IMR-90 (cell line): ENCODE measurements at regions not wholly inside any gene's neighbourhood (a gene's known extent, or its start where the extent isn't known, plus 50 kb on each side); places are given as distances from the start of the nearest gene placed in this dataset.

Experiments
- ATAC-seq: fragments of 200-7000 bp; cut with Tn5 transposase; 2 replicates; pipeline ENCODE4 v1.9.1; 2020; ENCODE audit warnings: low read depth, mild to moderate bottlenecking, moderate library complexity
- BruUV-seq: library from RNA; stranded (reverse); fragments of 400-500 nt; replicated peaks from 2 replicates; lab custom pipeline; 2021; lab: Mats Ljungman, UMichigan
- CTCF ChIA-PET: fragments of 300-600 bp; formaldehyde crosslinking; extraction: SDS; loops from one replicate; lab custom pipeline; 2021; ENCODE audit warnings: antibody characterized with exemption; lab: Yijun Ruan, JAX
- POLR2A ChIA-PET: fragments of 300-600 bp; sonication (Branson Sonifier 250); formaldehyde crosslinking; loops from one replicate; lab custom pipeline; 2022; ENCODE audit warnings: antibody characterized with exemption; ENCODE audit not compliant: unreplicated experiment; lab: Charles Lee
- DNase-seq: peaks from one replicate; pipeline ENCODE4 v3.0.0; 2013
- H2AFZ ChIP-seq: replicated peaks from 2 replicates; pipeline ENCODE3; 2013; ENCODE audit warnings: low read length, mild to moderate bottlenecking; ENCODE audit not compliant: poor library complexity
- H2AK5ac ChIP-seq: 2 replicates; pipeline ENCODE4 v1.6.1; 2013; ENCODE audit warnings: low read depth, low read length, inconsistent platforms
- H2AK9ac ChIP-seq: replicated peaks from 2 replicates; pipeline ENCODE3; 2013; ENCODE audit warnings: mild to moderate bottlenecking, low read depth, low read length, moderate library complexity; ENCODE audit not compliant: poor library complexity
- H2BK120ac ChIP-seq: 2 replicates; pipeline ENCODE4 v1.6.1; 2013; ENCODE audit warnings: low read depth, low read length, inconsistent platforms
- H2BK15ac ChIP-seq: 3 replicates; pipeline ENCODE4 v1.6.1; 2013; ENCODE audit warnings: low read depth, low read length, inconsistent platforms
- H2BK20ac ChIP-seq: 2 replicates; pipeline ENCODE4 v1.6.1; 2013; ENCODE audit warnings: low read depth, mild to moderate bottlenecking, inconsistent platforms, low read length, moderate library complexity
- H2BK5ac ChIP-seq: 2 replicates; pipeline ENCODE4 v1.6.1; 2013; ENCODE audit warnings: mild to moderate bottlenecking, low read depth, low read length, inconsistent platforms; ENCODE audit not compliant: poor library complexity, severe bottlenecking
- H3K14ac ChIP-seq: replicated peaks from 2 replicates; pipeline ENCODE4 v1.6.1; 2013; ENCODE audit warnings: low read depth, low read length, inconsistent platforms
- H3K18ac ChIP-seq: 2 replicates; pipeline ENCODE4 v1.6.1; 2013; ENCODE audit warnings: low read depth, low read length, control low read depth
- H3K23ac ChIP-seq: 2 replicates; pipeline ENCODE4 v1.6.1; 2013; ENCODE audit warnings: low read depth, low read length, inconsistent platforms
- H3K27ac ChIP-seq: 2 replicates; pipeline ENCODE4 v1.5.1; 2013; ENCODE audit warnings: mild to moderate bottlenecking, control low read depth, low read length; ENCODE audit not compliant: insufficient read depth
- H3K27me3 ChIP-seq: 2 replicates; pipeline ENCODE4 v1.6.1; 2013; ENCODE audit warnings: low read length; ENCODE audit not compliant: control insufficient read depth, insufficient read depth
- H3K36me3 ChIP-seq: 2 replicates; pipeline ENCODE4 v1.6.1; 2013; ENCODE audit warnings: low read length, mixed read lengths; ENCODE audit not compliant: control insufficient read depth, insufficient read depth
- H3K4ac ChIP-seq: 2 replicates; pipeline ENCODE4 v1.6.1; 2013; ENCODE audit warnings: low read depth, low read length, inconsistent platforms
- H3K4me1 ChIP-seq: 2 replicates; pipeline ENCODE4 v1.6.1; 2013; ENCODE audit warnings: low read length, mixed read lengths; ENCODE audit not compliant: control insufficient read depth, insufficient read depth
- H3K4me2 ChIP-seq: 2 replicates; pipeline ENCODE4 v1.6.1; 2013; ENCODE audit warnings: low read depth, mild to moderate bottlenecking, control low read depth, low read length, moderate library complexity
- H3K4me3 ChIP-seq: 2 replicates; pipeline ENCODE4 v1.5.1; 2013; ENCODE audit warnings: low read depth, mild to moderate bottlenecking, control low read depth, low read length, moderate library complexity; ENCODE audit not compliant: insufficient read depth
- H3K56ac ChIP-seq: 2 replicates; pipeline ENCODE4 v1.6.1; 2013; ENCODE audit warnings: low read length, inconsistent platforms; ENCODE audit not compliant: insufficient read depth; ENCODE audit errors: extremely low read depth
- H3K79me1 ChIP-seq, 2 experiments: 2 replicates each; pipeline ENCODE4 v1.6.1; 2013; ENCODE audit warnings: low read length in 2 of 2, inconsistent platforms in 1 of 2, low read depth in 1 of 2
- H3K9ac ChIP-seq: 2 replicates; pipeline ENCODE4 v1.6.1; 2013; ENCODE audit warnings: low read depth, low read length, control low read depth
- H3K9me1 ChIP-seq: 2 replicates; pipeline ENCODE4 v1.6.1; 2013; ENCODE audit warnings: low read length, inconsistent platforms; ENCODE audit not compliant: insufficient read depth
- H3K9me3 ChIP-seq: 2 replicates; pipeline ENCODE4 v1.6.1; 2013; ENCODE audit warnings: low read length; ENCODE audit not compliant: control insufficient read depth, insufficient read depth
- H4K20me1 ChIP-seq: 2 replicates; pipeline ENCODE4 v1.6.1; 2013; ENCODE audit warnings: low read length, inconsistent platforms; ENCODE audit not compliant: insufficient read depth
- H4K5ac ChIP-seq: 2 replicates; pipeline ENCODE4 v1.6.1; 2013; ENCODE audit warnings: mild to moderate bottlenecking, low read depth, low read length, control low read depth
- H4K8ac ChIP-seq, 2 experiments: 2 replicates each; pipeline ENCODE4 v1.6.1; 2013; ENCODE audit warnings: low read depth in 2 of 2, low read length in 2 of 2, control low read depth in 1 of 2, inconsistent platforms in 1 of 2
- H4K91ac ChIP-seq: 2 replicates; pipeline ENCODE4 v1.6.1; 2013; ENCODE audit warnings: low read depth, low read length, inconsistent platforms; ENCODE audit not compliant: insufficient read depth
- BHLHE40 ChIP-seq: fragments of 150-350 bp; IDR thresholded peaks from 2 replicates; pipeline ENCODE4 v1.6.1; 2016; ENCODE audit warnings: mild to moderate bottlenecking, low read depth, low read length
- CEBPB ChIP-seq: IDR thresholded peaks from 2 replicates; pipeline ENCODE4 v1.6.1; 2012; ENCODE audit warnings: low read depth, low read length, improper control_type of control experiment
- CHD1 ChIP-seq: IDR thresholded peaks from 2 replicates; pipeline ENCODE4 v1.6.1; 2012; ENCODE audit warnings: low read depth, low read length, improper control_type of control experiment
- FOS ChIP-seq: fragments of 150-350 bp; IDR thresholded peaks from 2 replicates; pipeline ENCODE4 v1.6.1; 2016; ENCODE audit warnings: low read depth, low read length
- MAFK ChIP-seq: IDR thresholded peaks from 2 replicates; pipeline ENCODE4 v1.6.1; 2012; ENCODE audit warnings: low read depth, low read length, improper control_type of control experiment
- MAZ ChIP-seq: IDR thresholded peaks from 2 replicates; pipeline ENCODE4 v1.6.1; 2012; ENCODE audit warnings: low read depth, mild to moderate bottlenecking, low read length, improper control_type of control experiment, moderate library complexity, borderline replicate concordance
- MXI1 ChIP-seq: IDR thresholded peaks from 2 replicates; pipeline ENCODE4 v1.6.1; 2012; ENCODE audit warnings: low read depth, mild to moderate bottlenecking, low read length, moderate library complexity, borderline replicate concordance
- NFE2L2 ChIP-seq: fragments of 150-350 bp; IDR thresholded peaks from 2 replicates; pipeline ENCODE4 v1.6.1; 2016; ENCODE audit warnings: low read depth, mild to moderate bottlenecking, low read length
- POLR2A ChIP-seq: IDR thresholded peaks from 2 replicates; pipeline ENCODE4 v1.6.1; 2012; ENCODE audit warnings: mild to moderate bottlenecking, low read depth, low read length
- RAD21 ChIP-seq: IDR thresholded peaks from 2 replicates; pipeline ENCODE4 v1.6.1; 2012; ENCODE audit warnings: low read length, improper control_type of control experiment
- RCOR1 ChIP-seq: IDR thresholded peaks from 2 replicates; pipeline ENCODE4 v1.6.1; 2012; ENCODE audit warnings: mild to moderate bottlenecking, low read length, improper control_type of control experiment; ENCODE audit not compliant: insufficient replicate concordance
- RFX5 ChIP-seq: IDR thresholded peaks from 2 replicates; pipeline ENCODE4 v1.8.0; 2012; ENCODE audit warnings: low read depth, mild to moderate bottlenecking, low read length, moderate library complexity
- SMC3 ChIP-seq: fragments of 150-350 bp; IDR thresholded peaks from 2 replicates; pipeline ENCODE4 v1.6.1; 2016; ENCODE audit warnings: low read depth, mild to moderate bottlenecking, antibody characterized with exemption, low read length, moderate library complexity
- USF2 ChIP-seq: fragments of 150-350 bp; IDR thresholded peaks from 2 replicates; pipeline ENCODE4 v1.6.1; 2017; ENCODE audit warnings: mild to moderate bottlenecking, antibody characterized with exemption, low read length, low read depth
- WGBS, 2 experiments: methylation state at CpG; one replicate each; pipeline versions ENCODE4 v1.1.5 to v1.1.7; 2013; ENCODE audit warnings: missing lambda C conversion rate in 2 of 2; ENCODE audit not compliant: insufficient read length in 1 of 2; ENCODE audit errors: extremely low coverage in 2 of 2; 5-methylcytosine and 5-hydroxymethylcytosine counted together
- dilution Hi-C: fragments of 300-500 bp; cut with HindIII; formaldehyde crosslinking; loops from one replicate; pipeline ENCODE4 v1.14.3; 2018; ENCODE audit warnings: low sequenced_read_pairs; ENCODE audit not compliant: unreplicated experiment
- in situ Hi-C: fragments of 300-500 bp; cut with MboI; formaldehyde crosslinking; loops from 3 replicates; pipeline ENCODE4 v1.14.3; 2019; ENCODE audit warnings: low sequenced_read_pairs, inconsistent platforms, mixed read lengths
- intact Hi-C: fragments of 100-400 bp; cut with micrococcal nuclease; formaldehyde crosslinking; loops from 2 replicates; pipeline ENCODE4 v1.10.0; 2022
- TF ChIP-seq, protein P1 (sequence below): fragments of 150-350 bp; IDR thresholded peaks from 2 replicates; pipeline ENCODE4 v1.6.1; 2016; ENCODE audit warnings: low read depth, mild to moderate bottlenecking, low read length, moderate library complexity, borderline replicate concordance
- TF ChIP-seq, protein P2 (sequence below): conservative IDR thresholded peaks from 2 replicates; pipeline ENCODE4 v1.5.1; 2012; ENCODE audit warnings: mild to moderate bottlenecking, low read depth, low read length, improper control_type of control experiment

DNA sequence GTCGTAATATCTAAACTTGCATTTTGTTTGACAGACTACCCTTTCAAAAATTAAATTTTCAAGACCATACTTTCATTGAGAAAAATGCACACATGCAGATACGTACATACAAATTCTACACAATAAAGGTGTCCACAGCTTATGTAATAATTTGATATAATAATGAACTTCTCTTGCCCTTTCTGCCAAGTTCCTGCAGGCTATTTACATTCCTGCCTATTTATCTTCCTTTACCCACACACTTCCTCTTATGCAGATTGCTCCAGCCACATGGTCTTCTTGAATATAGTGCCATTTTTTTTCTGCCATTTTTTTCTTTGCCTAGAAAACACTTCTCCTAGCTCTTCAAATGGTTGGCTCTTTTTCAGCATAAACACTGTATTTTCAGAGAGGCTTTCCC lies 826.9 kb upstream of the CDH8 start:
- WGBS, 2 experiments: no CpG with 5 or more reads among the region's 2 CpGs
- H4K91ac ChIP-seq: no peak overlapping the region
- ATAC-seq (no peak), DNase-seq (no peak)
- no peak overlapping the region for H3K23ac ChIP-seq
- in situ Hi-C loops (no loop called here), dilution Hi-C loops (no loop called here), intact Hi-C loops (no loop called here)
- no peak overlapping the region for H3K56ac ChIP-seq
- BruUV-seq: no TSS peak
- H3K27me3 ChIP-seq: no peaks in the 10 kb centered on the region
- H4K5ac ChIP-seq: no peak overlapping the region
- H2AFZ ChIP-seq: no peak overlapping the region
- H3K18ac ChIP-seq: no peak overlapping the region
- H3K4me3 ChIP-seq: no peak overlapping the region
- no peak overlapping the region for H3K14ac ChIP-seq
- no peak overlapping the region for H2BK15ac ChIP-seq
- H3K27ac ChIP-seq: no peak overlapping the region
- H3K9ac ChIP-seq: no peak overlapping the region
- no peak overlapping the region for H2BK120ac ChIP-seq
- H3K4me1 ChIP-seq: no peaks in the 10 kb centered on the region
- H3K9me1 ChIP-seq: no peaks in the 10 kb centered on the region
- no peak overlapping the region for H3K4ac ChIP-seq
- POLR2A ChIA-PET: no interaction called here
- H3K36me3 ChIP-seq: no peaks in the 10 kb centered on the region
- H4K8ac ChIP-seq: no peak overlapping the region
- no peaks in the 10 kb centered on the region for H3K79me1 ChIP-seq
- H2AK5ac ChIP-seq: no peak overlapping the region
- H3K9me3 ChIP-seq: peaks cover 6% of the 10 kb centered on the region
- H3K4me2 ChIP-seq: no peak overlapping the region
- H4K20me1 ChIP-seq: no peaks in the 10 kb centered on the region
- H2AK9ac ChIP-seq: no peak overlapping the region
- no peak overlapping the region for H2BK20ac ChIP-seq
- H2BK5ac ChIP-seq: no peak overlapping the region
- no peak for TF ChIP-seq MAZ
- TF ChIP-seq MXI1: no peak
- no peak for TF ChIP-seq SMC3
- TF ChIP-seq, protein P1, sequence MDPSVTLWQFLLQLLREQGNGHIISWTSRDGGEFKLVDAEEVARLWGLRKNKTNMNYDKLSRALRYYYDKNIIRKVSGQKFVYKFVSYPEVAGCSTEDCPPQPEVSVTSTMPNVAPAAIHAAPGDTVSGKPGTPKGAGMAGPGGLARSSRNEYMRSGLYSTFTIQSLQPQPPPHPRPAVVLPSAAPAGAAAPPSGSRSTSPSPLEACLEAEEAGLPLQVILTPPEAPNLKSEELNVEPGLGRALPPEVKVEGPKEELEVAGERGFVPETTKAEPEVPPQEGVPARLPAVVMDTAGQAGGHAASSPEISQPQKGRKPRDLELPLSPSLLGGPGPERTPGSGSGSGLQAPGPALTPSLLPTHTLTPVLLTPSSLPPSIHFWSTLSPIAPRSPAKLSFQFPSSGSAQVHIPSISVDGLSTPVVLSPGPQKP: no peak
- no peak for TF ChIP-seq CEBPB
- no peak for TF ChIP-seq RFX5
- TF ChIP-seq FOS: no peak
- TF ChIP-seq BHLHE40: no peak
- TF ChIP-seq RAD21: no peak
- TF ChIP-seq RCOR1: no peak
- TF ChIP-seq USF2: no peak
- TF ChIP-seq NFE2L2: no peak
- no peak for TF ChIP-seq POLR2A
- TF ChIP-seq, protein P2, sequence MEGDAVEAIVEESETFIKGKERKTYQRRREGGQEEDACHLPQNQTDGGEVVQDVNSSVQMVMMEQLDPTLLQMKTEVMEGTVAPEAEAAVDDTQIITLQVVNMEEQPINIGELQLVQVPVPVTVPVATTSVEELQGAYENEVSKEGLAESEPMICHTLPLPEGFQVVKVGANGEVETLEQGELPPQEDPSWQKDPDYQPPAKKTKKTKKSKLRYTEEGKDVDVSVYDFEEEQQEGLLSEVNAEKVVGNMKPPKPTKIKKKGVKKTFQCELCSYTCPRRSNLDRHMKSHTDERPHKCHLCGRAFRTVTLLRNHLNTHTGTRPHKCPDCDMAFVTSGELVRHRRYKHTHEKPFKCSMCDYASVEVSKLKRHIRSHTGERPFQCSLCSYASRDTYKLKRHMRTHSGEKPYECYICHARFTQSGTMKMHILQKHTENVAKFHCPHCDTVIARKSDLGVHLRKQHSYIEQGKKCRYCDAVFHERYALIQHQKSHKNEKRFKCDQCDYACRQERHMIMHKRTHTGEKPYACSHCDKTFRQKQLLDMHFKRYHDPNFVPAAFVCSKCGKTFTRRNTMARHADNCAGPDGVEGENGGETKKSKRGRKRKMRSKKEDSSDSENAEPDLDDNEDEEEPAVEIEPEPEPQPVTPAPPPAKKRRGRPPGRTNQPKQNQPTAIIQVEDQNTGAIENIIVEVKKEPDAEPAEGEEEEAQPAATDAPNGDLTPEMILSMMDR: no peak
- no peak for TF ChIP-seq CHD1
- no peak for TF ChIP-seq MAFK
- CTCF ChIA-PET: no interaction called here
